Activated CD8-positive, alpha-beta T cell treated with anti-CD3 and anti-CD28 coated beads for 36 hours (primary cell): ENCODE measurements at regions not wholly inside any gene's neighbourhood (a gene's known extent, or its start where the extent isn't known, plus 50 kb on each side); places are given as distances from the start of the nearest gene placed in this dataset.
"Not testable (repeated sequence)": the region's sequence is repeated elsewhere in the genome, so short reads cannot be mapped to it uniquely, and the experiment has no call there.

Source experiments
- ATAC-seq: fragments of 200-7000 bp; cut with Tn5 transposase; one replicate; pipeline ENCODE4 v1.10.0; 2021; ENCODE audit warnings: mild to moderate bottlenecking, moderate library complexity
- CTCF ChIA-PET: fragments of 350-600 bp; sonication (Branson Sonifier 250); formaldehyde crosslinking; loops from one replicate; lab custom pipeline; 2021; ENCODE audit warnings: antibody characterized with exemption; lab: Charles Lee
- POLR2A ChIA-PET: fragments of 350-600 bp; sonication (Branson Sonifier 250); formaldehyde crosslinking; loops from one replicate; lab custom pipeline; 2021; ENCODE audit warnings: antibody characterized with exemption; lab: Charles Lee
- DNase-seq: peaks from one replicate; pipeline ENCODE4 v3.0.0-alpha.2; 2020
- H3K27ac Mint-ChIP-seq: one replicate; pipeline ENCODE4 v1.8.0; 2021; ENCODE audit warnings: mild to moderate bottlenecking, mixed read lengths
- H3K27me3 Mint-ChIP-seq: one replicate; pipeline ENCODE4 v1.8.0; 2021; ENCODE audit warnings: mixed read lengths
- H3K36me3 Mint-ChIP-seq: one replicate; pipeline ENCODE4 v1.8.0; 2021; ENCODE audit warnings: low read depth, mixed read lengths
- H3K4me1 Mint-ChIP-seq: one replicate; pipeline ENCODE4 v1.8.0; 2021; ENCODE audit warnings: low read depth, mixed read lengths
- H3K4me3 Mint-ChIP-seq: one replicate; pipeline ENCODE4 v1.8.0; 2021; ENCODE audit warnings: mild to moderate bottlenecking, moderate library complexity, mixed read lengths
- H3K9me3 Mint-ChIP-seq: one replicate; pipeline ENCODE4 v1.8.0; 2021; ENCODE audit warnings: mixed read lengths
- intact Hi-C: fragments of 100-400 bp; cut with micrococcal nuclease; formaldehyde crosslinking; loops from one replicate; pipeline ENCODE4 v1.10.0; 2022
- TF ChIP-seq, protein P1 (sequence below): fragments of 200-600 bp; IDR thresholded peaks from one replicate; pipeline ENCODE4 v1.8.0; 2022; ENCODE audit warnings: antibody characterized with exemption, mild to moderate bottlenecking

DNA sequence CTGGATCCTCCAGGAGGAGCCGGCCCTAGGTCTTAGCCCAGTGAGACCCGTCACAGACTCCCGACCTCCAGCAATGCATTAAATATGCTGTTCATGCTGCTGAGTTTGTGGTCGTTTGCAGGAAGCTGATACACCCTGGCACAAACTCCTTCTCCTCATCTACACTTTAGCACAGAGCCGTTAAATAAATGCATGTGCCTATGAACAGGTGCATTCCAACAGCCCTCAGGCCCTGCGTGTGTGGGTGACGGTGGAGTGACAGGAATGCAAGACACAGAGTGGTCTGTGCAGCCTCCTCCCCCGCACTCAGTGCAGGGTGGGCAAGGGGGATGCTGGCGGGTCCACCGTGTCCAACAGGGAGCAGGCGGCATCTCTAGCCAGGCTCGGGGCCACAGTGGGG is 106.6 kb upstream of the TMPRSS2 start:
- Mint-ChIP-seq H3K9me3 (no peaks in the 10 kb centered on the region), H3K36me3 (no peaks in the 10 kb centered on the region), H3K27ac (no peak overlapping the region), H3K27me3 (peaks cover 18% of the 10 kb centered on the region), H3K4me3 (no peak overlapping the region), H3K4me1 (no peaks in the 10 kb centered on the region)
- POLR2A ChIA-PET = no interaction called here
- no peak for DNase-seq
- CTCF ChIA-PET = no interaction called here
- intact Hi-C loops = no loop called here
- TF ChIP-seq, protein P1, sequence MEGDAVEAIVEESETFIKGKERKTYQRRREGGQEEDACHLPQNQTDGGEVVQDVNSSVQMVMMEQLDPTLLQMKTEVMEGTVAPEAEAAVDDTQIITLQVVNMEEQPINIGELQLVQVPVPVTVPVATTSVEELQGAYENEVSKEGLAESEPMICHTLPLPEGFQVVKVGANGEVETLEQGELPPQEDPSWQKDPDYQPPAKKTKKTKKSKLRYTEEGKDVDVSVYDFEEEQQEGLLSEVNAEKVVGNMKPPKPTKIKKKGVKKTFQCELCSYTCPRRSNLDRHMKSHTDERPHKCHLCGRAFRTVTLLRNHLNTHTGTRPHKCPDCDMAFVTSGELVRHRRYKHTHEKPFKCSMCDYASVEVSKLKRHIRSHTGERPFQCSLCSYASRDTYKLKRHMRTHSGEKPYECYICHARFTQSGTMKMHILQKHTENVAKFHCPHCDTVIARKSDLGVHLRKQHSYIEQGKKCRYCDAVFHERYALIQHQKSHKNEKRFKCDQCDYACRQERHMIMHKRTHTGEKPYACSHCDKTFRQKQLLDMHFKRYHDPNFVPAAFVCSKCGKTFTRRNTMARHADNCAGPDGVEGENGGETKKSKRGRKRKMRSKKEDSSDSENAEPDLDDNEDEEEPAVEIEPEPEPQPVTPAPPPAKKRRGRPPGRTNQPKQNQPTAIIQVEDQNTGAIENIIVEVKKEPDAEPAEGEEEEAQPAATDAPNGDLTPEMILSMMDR = no peak
- ATAC-seq = no peak

DNA sequence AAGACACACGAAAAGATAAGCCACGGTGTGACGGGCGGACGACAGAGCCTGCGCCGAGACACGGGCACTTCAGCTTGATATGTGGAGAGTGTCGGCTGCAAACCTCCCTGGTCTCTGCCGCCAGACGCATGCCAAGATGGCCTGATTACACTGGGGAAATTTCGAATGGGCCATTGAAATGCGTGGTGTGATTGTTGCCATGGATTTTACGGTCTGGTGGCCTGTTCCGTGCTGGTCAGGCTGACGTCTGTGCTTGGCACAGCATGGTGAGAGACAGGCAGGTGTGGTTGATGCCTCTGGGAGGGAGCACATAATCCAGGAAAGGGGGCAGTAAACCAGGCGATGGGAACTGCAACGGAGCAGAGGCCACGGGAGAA is 105.6 kb upstream of the TMPRSS2 start:
- H3K4me1 Mint-ChIP-seq = no peaks in the 10 kb centered on the region
- H3K27ac Mint-ChIP-seq = no peak overlapping the region
- DNase-seq (no peak), ATAC-seq (no peak)
- H3K36me3 Mint-ChIP-seq = no peaks in the 10 kb centered on the region
- TF ChIP-seq, protein P1 = no peak
- peaks cover 22% of the 10 kb centered on the region for H3K27me3 Mint-ChIP-seq
- POLR2A ChIA-PET = no interaction called here
- no peaks in the 10 kb centered on the region for H3K9me3 Mint-ChIP-seq
- intact Hi-C loops = no loop called here
- no peak overlapping the region for H3K4me3 Mint-ChIP-seq
- CTCF ChIA-PET = interaction anchor here (0.8 to 1.6 kb wide), 5 partner anchors 15 to 504 kb away, joined by 3 to 8 read pairs (median 3); no protein-coding TSS in a partner anchor

DNA sequence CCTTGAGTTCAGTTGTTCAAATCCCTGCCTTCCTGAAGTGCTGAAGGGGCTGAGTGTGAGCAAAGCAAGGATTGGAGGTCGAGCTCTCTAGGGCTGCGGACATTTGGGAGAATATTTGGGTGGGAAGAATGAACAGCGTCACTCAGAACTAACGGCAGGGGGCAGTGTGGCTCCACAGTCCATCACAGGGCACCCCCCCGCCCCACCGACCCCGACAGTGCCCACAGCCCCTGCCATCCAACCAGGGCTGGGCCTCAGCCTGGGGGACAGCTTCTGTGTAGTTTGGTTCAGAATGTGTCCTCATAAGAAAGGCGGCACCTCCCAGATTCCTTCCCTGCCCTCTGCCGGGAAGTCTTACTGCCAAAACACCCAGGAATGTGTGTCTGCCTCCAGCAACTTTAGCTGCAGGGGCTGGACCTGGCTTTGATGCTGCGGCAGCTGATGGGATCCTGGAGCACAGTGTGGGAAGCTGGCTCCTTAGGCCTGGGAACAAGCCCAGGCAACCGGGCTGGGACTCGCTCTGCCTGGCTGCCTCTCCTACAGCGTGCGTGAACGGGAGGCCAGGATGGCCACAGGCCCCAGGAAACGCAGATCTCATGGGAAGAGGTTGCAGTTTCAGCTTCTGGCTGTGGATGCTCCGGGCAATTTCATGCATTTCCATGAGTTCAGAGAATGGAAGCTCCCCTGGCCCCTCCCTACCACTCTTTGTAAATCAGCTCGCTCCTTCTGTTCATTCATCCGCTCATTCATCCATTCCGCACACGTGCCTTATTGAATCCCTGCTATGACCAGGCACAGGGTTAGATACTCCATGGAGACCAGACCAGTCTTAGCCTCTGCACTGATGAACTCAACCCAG is 104.9 kb upstream of the TMPRSS2 start:
- Mint-ChIP-seq H3K4me3 (no peak overlapping the region), H3K27ac (no peak overlapping the region), H3K36me3 (no peaks in the 10 kb centered on the region), H3K4me1 (no peaks in the 10 kb centered on the region), H3K9me3 (no peaks in the 10 kb centered on the region), H3K27me3 (peaks cover 23% of the 10 kb centered on the region)
- intact Hi-C loops = no loop called here
- DNase-seq = peak; percentile 41
- ATAC-seq = peak; percentile 56
- ChIA-PET POLR2A (no interaction called here), CTCF (interaction anchor here (0.8 to 1.6 kb wide), 5 partner anchors 16 to 505 kb away, joined by 3 to 8 read pairs (median 3); no protein-coding TSS in a partner anchor)
- TF ChIP-seq, protein P1 = peak; percentile 59

DNA sequence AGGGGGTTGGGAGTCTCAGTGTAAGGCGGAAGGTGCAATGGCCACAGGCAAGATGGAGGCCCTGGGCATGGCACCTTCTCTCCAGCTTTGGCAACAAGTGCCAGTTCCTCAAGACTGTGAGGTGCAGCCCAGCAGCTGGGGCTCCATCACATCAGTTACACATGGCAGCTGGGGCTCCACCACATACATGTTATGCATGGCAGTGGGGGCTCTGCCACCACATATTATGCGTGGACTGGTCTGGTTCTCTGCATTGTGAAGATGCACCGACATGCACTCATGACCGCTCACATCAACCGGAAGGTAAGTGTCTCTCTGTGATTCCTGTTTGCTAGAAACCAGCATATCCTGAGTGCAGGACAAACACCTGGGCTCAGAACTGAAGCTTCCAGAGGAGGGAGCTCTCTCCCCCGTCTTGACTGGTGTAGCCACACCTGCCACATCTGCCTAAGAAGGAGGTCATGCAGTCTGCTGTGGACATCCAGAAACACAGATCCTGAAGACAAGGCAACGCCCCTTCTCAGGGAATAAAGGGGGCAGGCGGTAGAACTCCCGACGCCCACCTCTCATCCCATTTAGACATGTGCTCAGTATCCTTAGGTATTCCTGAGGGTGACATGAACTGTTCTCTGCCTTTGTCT is 104.1 kb upstream of the TMPRSS2 start:
- peaks cover 23% of the 10 kb centered on the region for H3K27me3 Mint-ChIP-seq
- H3K36me3 Mint-ChIP-seq = no peaks in the 10 kb centered on the region
- TF ChIP-seq, protein P1 = no peak
- DNase-seq (peak; percentile 9), ATAC-seq (no peak)
- POLR2A ChIA-PET = no interaction called here
- no peak overlapping the region for H3K27ac Mint-ChIP-seq
- H3K9me3 Mint-ChIP-seq = no peaks in the 10 kb centered on the region
- intact Hi-C loops = no loop called here
- CTCF ChIA-PET = interaction anchor here (0.8 to 1.6 kb wide), 4 partner anchors 11 to 505 kb away, joined by 3 to 8 read pairs (median 3); no protein-coding TSS in a partner anchor
- H3K4me1 Mint-ChIP-seq = no peaks in the 10 kb centered on the region
- no peak overlapping the region for H3K4me3 Mint-ChIP-seq

DNA sequence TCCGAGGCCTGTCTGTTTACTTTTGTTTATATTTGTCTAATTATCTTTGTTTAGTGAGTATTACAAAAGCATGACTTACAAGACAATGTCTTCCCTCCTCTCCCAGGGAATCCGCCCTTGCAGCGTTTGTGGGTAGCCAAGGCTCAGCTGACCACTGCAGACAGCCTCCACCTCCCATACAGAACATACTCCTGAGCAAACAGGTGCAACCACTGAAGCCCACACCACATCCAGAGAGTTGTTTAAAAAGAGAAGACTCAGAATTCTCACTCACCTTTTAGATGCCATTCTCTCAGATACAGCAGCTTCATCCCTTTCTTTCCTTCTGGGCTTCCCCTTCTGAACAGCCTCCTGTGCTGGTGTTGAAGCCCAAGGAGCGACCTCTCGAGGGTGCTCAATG is 103.5 kb upstream of the TMPRSS2 start:
- POLR2A ChIA-PET = no interaction called here
- H3K9me3 Mint-ChIP-seq = no peaks in the 10 kb centered on the region
- TF ChIP-seq, protein P1 = no peak
- intact Hi-C loops = no loop called here
- no peak overlapping the region for H3K27ac Mint-ChIP-seq
- H3K4me1 Mint-ChIP-seq = no peaks in the 10 kb centered on the region
- peaks cover 23% of the 10 kb centered on the region for H3K27me3 Mint-ChIP-seq
- CTCF ChIA-PET = interaction anchor here (0.8 to 0.9 kb wide), 2 partner anchors 11 to 12 kb away, joined by 3 read pairs; no protein-coding TSS in a partner anchor
- DNase-seq = no peak
- ATAC-seq = no peak
- H3K36me3 Mint-ChIP-seq = no peaks in the 10 kb centered on the region
- H3K4me3 Mint-ChIP-seq = no peak overlapping the region

DNA sequence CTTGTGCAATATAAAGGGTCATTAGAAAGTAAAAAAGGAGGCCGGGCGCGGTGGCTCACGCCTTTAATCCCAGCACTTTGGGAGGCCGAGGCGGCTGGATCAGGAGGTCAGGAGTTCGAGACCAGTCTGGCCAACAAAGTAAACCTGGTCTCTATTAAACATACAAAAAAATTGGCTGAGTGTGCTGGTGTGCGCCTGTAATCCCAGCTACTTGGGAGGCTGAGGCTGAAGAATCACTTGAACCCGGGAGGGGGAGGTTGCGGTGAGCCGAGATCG is 102.8 kb upstream of the TMPRSS2 start:
- POLR2A ChIA-PET, H3K27ac Mint-ChIP-seq, ATAC-seq, DNase-seq, intact Hi-C loops, H3K36me3 Mint-ChIP-seq, H3K4me3 Mint-ChIP-seq, H3K4me1 Mint-ChIP-seq, H3K9me3 Mint-ChIP-seq: not testable (repeated sequence)
- CTCF ChIA-PET = interaction anchor here (1.2 kb wide), 1 partner anchor 12 kb away, joined by 3 read pairs; no protein-coding TSS in a partner anchor
- peaks cover 24% of the 10 kb centered on the region for H3K27me3 Mint-ChIP-seq
